ENCODE measurements at regions not wholly inside any gene's neighbourhood (a gene's known extent, or its start where the extent isn't known, plus 50 kb on each side); places are given as distances from the start of the nearest gene placed in this dataset.

- H3K27ac ChIP-seq (replicated peaks), result no peak overlapping the region
- no peak overlapping the region for H3K4me3 ChIP-seq (replicated peaks; ENCODE audit: insufficient read depth, low read length)
- DNase-seq (ENCODE audit: low read depth in 1 of 2, low spot score in 1 of 2), result no peak
- TF ChIP-seq POLR2AphosphoS5 (IDR thresholded peaks at IDR 0.05; ENCODE audit: low read depth) (no peak), GABPA (IDR thresholded peaks at IDR 0.05; ENCODE audit: low read depth) (no peak), SPI1 (IDR thresholded peaks at IDR 0.05; ENCODE audit: borderline replicate concordance, low read depth) (no peak)
- TF ChIP-seq, protein P1, sequence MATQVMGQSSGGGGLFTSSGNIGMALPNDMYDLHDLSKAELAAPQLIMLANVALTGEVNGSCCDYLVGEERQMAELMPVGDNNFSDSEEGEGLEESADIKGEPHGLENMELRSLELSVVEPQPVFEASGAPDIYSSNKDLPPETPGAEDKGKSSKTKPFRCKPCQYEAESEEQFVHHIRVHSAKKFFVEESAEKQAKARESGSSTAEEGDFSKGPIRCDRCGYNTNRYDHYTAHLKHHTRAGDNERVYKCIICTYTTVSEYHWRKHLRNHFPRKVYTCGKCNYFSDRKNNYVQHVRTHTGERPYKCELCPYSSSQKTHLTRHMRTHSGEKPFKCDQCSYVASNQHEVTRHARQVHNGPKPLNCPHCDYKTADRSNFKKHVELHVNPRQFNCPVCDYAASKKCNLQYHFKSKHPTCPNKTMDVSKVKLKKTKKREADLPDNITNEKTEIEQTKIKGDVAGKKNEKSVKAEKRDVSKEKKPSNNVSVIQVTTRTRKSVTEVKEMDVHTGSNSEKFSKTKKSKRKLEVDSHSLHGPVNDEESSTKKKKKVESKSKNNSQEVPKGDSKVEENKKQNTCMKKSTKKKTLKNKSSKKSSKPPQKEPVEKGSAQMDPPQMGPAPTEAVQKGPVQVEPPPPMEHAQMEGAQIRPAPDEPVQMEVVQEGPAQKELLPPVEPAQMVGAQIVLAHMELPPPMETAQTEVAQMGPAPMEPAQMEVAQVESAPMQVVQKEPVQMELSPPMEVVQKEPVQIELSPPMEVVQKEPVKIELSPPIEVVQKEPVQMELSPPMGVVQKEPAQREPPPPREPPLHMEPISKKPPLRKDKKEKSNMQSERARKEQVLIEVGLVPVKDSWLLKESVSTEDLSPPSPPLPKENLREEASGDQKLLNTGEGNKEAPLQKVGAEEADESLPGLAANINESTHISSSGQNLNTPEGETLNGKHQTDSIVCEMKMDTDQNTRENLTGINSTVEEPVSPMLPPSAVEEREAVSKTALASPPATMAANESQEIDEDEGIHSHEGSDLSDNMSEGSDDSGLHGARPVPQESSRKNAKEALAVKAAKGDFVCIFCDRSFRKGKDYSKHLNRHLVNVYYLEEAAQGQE (IDR thresholded peaks at IDR 0.05; ENCODE audit: insufficient replicate concordance, low read depth), result no peak
- TF ChIP-seq, protein P2, sequence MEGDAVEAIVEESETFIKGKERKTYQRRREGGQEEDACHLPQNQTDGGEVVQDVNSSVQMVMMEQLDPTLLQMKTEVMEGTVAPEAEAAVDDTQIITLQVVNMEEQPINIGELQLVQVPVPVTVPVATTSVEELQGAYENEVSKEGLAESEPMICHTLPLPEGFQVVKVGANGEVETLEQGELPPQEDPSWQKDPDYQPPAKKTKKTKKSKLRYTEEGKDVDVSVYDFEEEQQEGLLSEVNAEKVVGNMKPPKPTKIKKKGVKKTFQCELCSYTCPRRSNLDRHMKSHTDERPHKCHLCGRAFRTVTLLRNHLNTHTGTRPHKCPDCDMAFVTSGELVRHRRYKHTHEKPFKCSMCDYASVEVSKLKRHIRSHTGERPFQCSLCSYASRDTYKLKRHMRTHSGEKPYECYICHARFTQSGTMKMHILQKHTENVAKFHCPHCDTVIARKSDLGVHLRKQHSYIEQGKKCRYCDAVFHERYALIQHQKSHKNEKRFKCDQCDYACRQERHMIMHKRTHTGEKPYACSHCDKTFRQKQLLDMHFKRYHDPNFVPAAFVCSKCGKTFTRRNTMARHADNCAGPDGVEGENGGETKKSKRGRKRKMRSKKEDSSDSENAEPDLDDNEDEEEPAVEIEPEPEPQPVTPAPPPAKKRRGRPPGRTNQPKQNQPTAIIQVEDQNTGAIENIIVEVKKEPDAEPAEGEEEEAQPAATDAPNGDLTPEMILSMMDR (IDR thresholded peaks at IDR 0.05; ENCODE audit: insufficient read depth, low read length), result no peak
- no peaks in the 10 kb centered on the region for H3K27me3 ChIP-seq (ENCODE audit: insufficient read depth, poor library complexity, severe bottlenecking)
These were observed 201.2 kb upstream of the FAM78B start for GRCh38 chr1:166368030-166368429.

- Histone ChIP-seq H3K4me3 (replicated peaks; ENCODE audit: insufficient read depth, low read length) (no peak overlapping the region), H3K27me3 (ENCODE audit: insufficient read depth, poor library complexity, severe bottlenecking) (no peaks in the 10 kb centered on the region), H3K27ac (replicated peaks) (no peak overlapping the region)
- no peak for DNase-seq (ENCODE audit: low read depth in 1 of 2, low spot score in 1 of 2)
- TF ChIP-seq, protein P1 (IDR thresholded peaks at IDR 0.05; ENCODE audit: insufficient replicate concordance, low read depth), result no peak
These were observed 211.1 kb upstream of the FAM78B start for GRCh38 chr1:166377896-166378295.

DNA sequence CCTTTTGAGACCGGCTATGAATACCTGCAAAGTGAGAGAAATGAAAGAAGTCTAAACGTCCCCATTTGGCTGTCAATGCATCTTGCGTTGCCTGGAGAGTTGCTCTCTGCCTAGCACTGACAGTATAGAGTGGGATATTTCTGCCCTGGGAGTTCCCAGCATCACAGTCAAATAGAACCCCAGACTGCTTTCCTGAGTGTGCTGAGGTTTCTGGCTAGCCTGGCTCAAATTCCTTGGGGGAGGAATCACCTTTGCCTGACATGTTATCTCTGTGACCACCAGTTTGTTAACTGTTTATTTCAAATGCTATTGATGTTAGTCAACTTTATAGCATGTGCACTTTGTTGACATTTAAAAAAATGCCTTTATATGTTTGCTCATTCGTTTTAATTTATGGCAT lies 212.0 kb upstream of the FAM78B start:
- Histone ChIP-seq H3K27ac (replicated peaks) (no peak overlapping the region), H3K27me3 (ENCODE audit: insufficient read depth, poor library complexity, severe bottlenecking) (no peaks in the 10 kb centered on the region), H3K4me3 (replicated peaks; ENCODE audit: insufficient read depth, low read length) (no peak overlapping the region)
- no peak for TF ChIP-seq GABPA (IDR thresholded peaks at IDR 0.05; ENCODE audit: low read depth)
- TF ChIP-seq POLR2AphosphoS5 (IDR thresholded peaks at IDR 0.05; ENCODE audit: low read depth), result no peak
- TF ChIP-seq, protein P1 (IDR thresholded peaks at IDR 0.05; ENCODE audit: insufficient replicate concordance, low read depth), result no peak
- TF ChIP-seq, protein P2 (IDR thresholded peaks at IDR 0.05; ENCODE audit: insufficient read depth, low read length), result no peak
- no peak for TF ChIP-seq SPI1 (IDR thresholded peaks at IDR 0.05; ENCODE audit: borderline replicate concordance, low read depth)
- DNase-seq (ENCODE audit: low read depth in 1 of 2, low spot score in 1 of 2), result no peak

GRCh38 chr1:166379447-166379846 lies 212.6 kb upstream of the FAM78B start:
- no peak overlapping the region for H3K27ac ChIP-seq (replicated peaks)
- no peaks in the 10 kb centered on the region for H3K27me3 ChIP-seq (ENCODE audit: insufficient read depth, poor library complexity, severe bottlenecking)
- TF ChIP-seq SPI1 (IDR thresholded peaks at IDR 0.05; ENCODE audit: borderline replicate concordance, low read depth), result no peak
- TF ChIP-seq, protein P2 (IDR thresholded peaks at IDR 0.05; ENCODE audit: insufficient read depth, low read length), result no peak
- TF ChIP-seq, protein P1 (IDR thresholded peaks at IDR 0.05; ENCODE audit: insufficient replicate concordance, low read depth), result no peak
- TF ChIP-seq POLR2AphosphoS5 (IDR thresholded peaks at IDR 0.05; ENCODE audit: low read depth), result no peak
- TF ChIP-seq GABPA (IDR thresholded peaks at IDR 0.05; ENCODE audit: low read depth), result no peak
- H3K4me3 ChIP-seq (replicated peaks; ENCODE audit: insufficient read depth, low read length), result no peak overlapping the region
- no peak for DNase-seq (ENCODE audit: low read depth in 1 of 2, low spot score in 1 of 2)
